ENCODE measurements at regions not wholly inside any gene's neighbourhood (a gene's known extent, or its start where the extent isn't known, plus 50 kb on each side); places are given as distances from the start of the nearest gene placed in this dataset.
"Not testable (repeated sequence)": the region's sequence is repeated elsewhere in the genome, so short reads cannot be mapped to it uniquely, and the experiment has no call there.

DNA sequence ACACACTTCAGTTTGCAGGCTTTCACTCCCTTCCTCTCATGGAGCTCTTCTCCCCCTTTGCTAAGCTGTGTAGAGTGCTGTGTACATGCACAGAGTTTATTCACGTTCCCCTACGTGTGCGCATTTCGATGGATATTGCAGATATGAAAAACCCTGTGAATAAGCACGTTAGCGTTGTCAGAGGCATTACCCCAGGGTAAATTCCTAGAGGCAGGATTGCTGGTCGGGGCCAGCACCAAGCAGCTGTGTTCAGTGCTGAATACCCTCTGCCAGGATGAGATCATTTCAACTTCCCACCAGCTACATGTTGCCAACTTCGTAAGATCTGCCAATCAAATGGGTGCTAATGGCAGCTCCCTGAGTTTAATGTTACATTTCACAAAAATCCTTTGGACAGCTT lies 172.3 kb upstream of the PPP1R26 start:
- H2AFZ ChIP-seq: no peak overlapping the region
- H3K4me3 ChIP-seq: no peak overlapping the region
- no peak for TF ChIP-seq EZH2 (IDR thresholded peaks at IDR 0.05; ENCODE audit: borderline replicate concordance)
- TF ChIP-seq EZH2phosphoT487 (IDR thresholded peaks at IDR 0.05; ENCODE audit: low read depth, severe bottlenecking, unreplicated experiment): no peak
- TF ChIP-seq, protein P1, sequence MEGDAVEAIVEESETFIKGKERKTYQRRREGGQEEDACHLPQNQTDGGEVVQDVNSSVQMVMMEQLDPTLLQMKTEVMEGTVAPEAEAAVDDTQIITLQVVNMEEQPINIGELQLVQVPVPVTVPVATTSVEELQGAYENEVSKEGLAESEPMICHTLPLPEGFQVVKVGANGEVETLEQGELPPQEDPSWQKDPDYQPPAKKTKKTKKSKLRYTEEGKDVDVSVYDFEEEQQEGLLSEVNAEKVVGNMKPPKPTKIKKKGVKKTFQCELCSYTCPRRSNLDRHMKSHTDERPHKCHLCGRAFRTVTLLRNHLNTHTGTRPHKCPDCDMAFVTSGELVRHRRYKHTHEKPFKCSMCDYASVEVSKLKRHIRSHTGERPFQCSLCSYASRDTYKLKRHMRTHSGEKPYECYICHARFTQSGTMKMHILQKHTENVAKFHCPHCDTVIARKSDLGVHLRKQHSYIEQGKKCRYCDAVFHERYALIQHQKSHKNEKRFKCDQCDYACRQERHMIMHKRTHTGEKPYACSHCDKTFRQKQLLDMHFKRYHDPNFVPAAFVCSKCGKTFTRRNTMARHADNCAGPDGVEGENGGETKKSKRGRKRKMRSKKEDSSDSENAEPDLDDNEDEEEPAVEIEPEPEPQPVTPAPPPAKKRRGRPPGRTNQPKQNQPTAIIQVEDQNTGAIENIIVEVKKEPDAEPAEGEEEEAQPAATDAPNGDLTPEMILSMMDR (IDR thresholded peaks at IDR 0.05; ENCODE audit: poor library complexity): no peak
- H3K36me3 ChIP-seq (replicated peaks; ENCODE audit: insufficient read depth, low read depth): no peaks in the 10 kb centered on the region
- WGBS (ENCODE audit: low lambda C conversion rate, missing lambda C conversion rate): 82% methylated on average over 8 of the region's 8 CpGs
- H3K27ac ChIP-seq: no peak overlapping the region
- no peak overlapping the region for H3K4me2 ChIP-seq
- no peak for DNase-seq (ENCODE audit: low spot score)
- H3K27me3 ChIP-seq: peaks cover 15% of the 10 kb centered on the region
- no peaks in the 10 kb centered on the region for H4K20me1 ChIP-seq (ENCODE audit: insufficient read depth, poor library complexity, severe bottlenecking)
- H3K9me3 ChIP-seq (ENCODE audit: low read depth): no peaks in the 10 kb centered on the region
- H3K79me2 ChIP-seq: no peaks in the 10 kb centered on the region
- no peaks in the 10 kb centered on the region for H3K4me1 ChIP-seq (ENCODE audit: insufficient read depth)
- H3K9me2 ChIP-seq (replicated peaks; ENCODE audit: insufficient read depth): no peaks in the 10 kb centered on the region

DNA sequence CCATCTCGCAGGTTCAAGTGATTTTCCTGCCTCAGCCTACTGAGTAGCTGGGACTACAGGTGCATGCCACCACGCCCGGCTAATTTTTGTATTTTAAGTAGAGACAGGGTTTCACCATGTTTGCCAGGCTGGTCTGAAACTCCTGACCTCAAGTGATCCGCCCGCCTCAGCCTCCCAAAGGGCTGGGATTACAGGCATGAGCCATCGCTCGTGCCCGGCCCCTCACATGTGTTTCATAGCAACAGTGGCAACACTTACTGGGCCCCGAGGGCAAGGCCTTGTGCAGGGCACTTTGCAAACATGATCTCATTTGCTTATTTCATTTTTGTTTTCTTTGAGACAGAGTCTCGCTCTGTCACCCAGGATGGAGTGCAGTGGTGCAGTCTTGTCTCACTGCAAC lies 171.7 kb upstream of the PPP1R26 start:
- not testable (repeated sequence) for DNase-seq (ENCODE audit: low spot score); H3K27ac ChIP-seq; H3K79me2 ChIP-seq; H3K36me3 ChIP-seq (replicated peaks; ENCODE audit: insufficient read depth, low read depth); H4K20me1 ChIP-seq (ENCODE audit: insufficient read depth, poor library complexity, severe bottlenecking); H3K27me3 ChIP-seq; H3K9me3 ChIP-seq (ENCODE audit: low read depth); H3K9me2 ChIP-seq (replicated peaks; ENCODE audit: insufficient read depth); H2AFZ ChIP-seq; H3K4me1 ChIP-seq (ENCODE audit: insufficient read depth); H3K4me3 ChIP-seq; H3K4me2 ChIP-seq
- 88% methylated on average over 10 of the region's 10 CpGs for WGBS (ENCODE audit: low lambda C conversion rate, missing lambda C conversion rate)

DNA sequence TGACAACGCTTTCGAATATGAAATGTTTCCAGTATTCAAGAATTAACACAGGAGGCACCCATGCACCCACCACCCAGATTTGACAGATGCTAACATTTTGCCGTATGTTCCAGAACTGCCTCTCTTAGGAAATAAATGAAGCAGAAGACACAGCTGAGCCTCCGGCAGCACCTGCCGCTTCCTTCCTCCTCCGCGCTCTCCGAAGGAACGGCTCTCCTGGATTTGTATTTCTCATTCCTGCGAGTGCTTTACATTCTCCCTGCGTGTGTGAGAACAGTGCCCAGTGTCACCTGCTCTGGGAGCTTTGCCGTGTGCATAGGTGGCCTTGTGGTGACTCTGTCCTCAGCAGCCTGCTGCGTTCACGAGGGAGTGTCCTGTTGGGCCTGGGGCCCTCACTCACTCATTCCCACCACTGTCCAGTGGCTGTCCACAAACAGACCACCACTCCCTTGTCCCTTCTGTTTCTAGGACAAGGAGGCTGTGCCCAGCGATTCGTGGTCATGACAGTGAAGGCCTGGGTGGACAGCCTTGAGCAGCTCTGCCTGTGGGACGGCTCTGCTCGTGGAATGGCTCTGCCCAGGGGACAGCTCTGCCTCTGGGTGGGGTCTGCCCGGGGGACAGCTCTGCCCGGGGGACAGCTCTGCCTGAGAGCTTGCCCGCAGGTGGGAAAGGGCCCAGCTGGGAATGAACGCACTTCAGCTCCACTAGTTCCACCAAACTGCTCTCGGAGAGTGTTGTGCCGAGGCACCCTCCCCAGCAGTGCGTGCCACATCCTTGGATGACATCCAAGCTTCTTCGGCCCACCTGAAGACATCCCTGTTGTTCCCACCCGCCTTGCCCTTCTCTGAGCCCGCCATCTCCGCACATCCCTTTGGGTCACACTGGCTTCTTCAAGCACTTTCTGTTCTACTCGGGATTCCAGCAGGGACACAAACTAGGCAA lies 170.5 kb upstream of the PPP1R26 start:
- H3K9me3 ChIP-seq (ENCODE audit: low read depth): no peaks in the 10 kb centered on the region
- TF ChIP-seq EZH2 (IDR thresholded peaks at IDR 0.05; ENCODE audit: borderline replicate concordance) (no peak), EZH2phosphoT487 (IDR thresholded peaks at IDR 0.05; ENCODE audit: low read depth, severe bottlenecking, unreplicated experiment) (no peak)
- TF ChIP-seq, protein P1 (IDR thresholded peaks at IDR 0.05; ENCODE audit: poor library complexity): no peak
- H3K36me3 ChIP-seq (replicated peaks; ENCODE audit: insufficient read depth, low read depth): no peaks in the 10 kb centered on the region
- no peaks in the 10 kb centered on the region for H3K79me2 ChIP-seq
- H3K4me2 ChIP-seq: no peak overlapping the region
- H3K4me1 ChIP-seq (ENCODE audit: insufficient read depth): no peaks in the 10 kb centered on the region
- no peak overlapping the region for H3K4me3 ChIP-seq
- 89% methylated on average over 30 of the region's 30 CpGs for WGBS (ENCODE audit: low lambda C conversion rate, missing lambda C conversion rate)
- no peaks in the 10 kb centered on the region for H4K20me1 ChIP-seq (ENCODE audit: insufficient read depth, poor library complexity, severe bottlenecking)
- H2AFZ ChIP-seq: no peak overlapping the region
- no peak overlapping the region for H3K27ac ChIP-seq
- no peaks in the 10 kb centered on the region for H3K9me2 ChIP-seq (replicated peaks; ENCODE audit: insufficient read depth)
- H3K27me3 ChIP-seq: peaks cover 4% of the 10 kb centered on the region
- no peak for DNase-seq (ENCODE audit: low spot score)

DNA sequence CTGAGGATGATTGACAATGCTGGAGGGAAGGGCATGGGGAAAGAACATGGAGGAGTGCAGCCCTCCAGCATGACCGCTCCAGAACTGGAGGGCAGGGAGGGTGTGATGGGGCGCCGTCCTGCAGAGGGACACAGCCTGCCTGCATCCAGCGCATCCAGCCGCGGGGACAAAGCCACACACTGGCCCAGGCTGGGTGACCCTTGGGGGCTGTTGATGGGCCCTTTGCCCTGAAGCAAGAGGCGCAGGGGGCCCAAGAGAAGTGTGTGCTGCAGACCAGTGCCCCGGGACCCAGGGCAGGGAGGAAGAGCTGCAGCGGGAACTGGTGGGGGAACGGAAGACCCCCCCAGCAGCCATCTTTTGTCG lies 169.8 kb upstream of the PPP1R26 start:
- 92% methylated on average over 11 of the region's 11 CpGs for WGBS (ENCODE audit: low lambda C conversion rate, missing lambda C conversion rate)
- Histone ChIP-seq H3K27me3 (peaks cover 4% of the 10 kb centered on the region), H2AFZ (no peak overlapping the region), H3K4me3 (no peak overlapping the region), H3K9me2 (replicated peaks; ENCODE audit: insufficient read depth) (no peaks in the 10 kb centered on the region), H3K9me3 (ENCODE audit: low read depth) (no peaks in the 10 kb centered on the region), H3K79me2 (no peaks in the 10 kb centered on the region), H3K36me3 (replicated peaks; ENCODE audit: insufficient read depth, low read depth) (no peaks in the 10 kb centered on the region), H4K20me1 (ENCODE audit: insufficient read depth, poor library complexity, severe bottlenecking) (no peaks in the 10 kb centered on the region), H3K4me2 (no peak overlapping the region), H3K27ac (no peak overlapping the region), H3K4me1 (ENCODE audit: insufficient read depth) (no peaks in the 10 kb centered on the region)
- TF ChIP-seq, protein P1 (IDR thresholded peaks at IDR 0.05; ENCODE audit: poor library complexity): no peak
- TF ChIP-seq EZH2 (IDR thresholded peaks at IDR 0.05; ENCODE audit: borderline replicate concordance) (no peak), EZH2phosphoT487 (IDR thresholded peaks at IDR 0.05; ENCODE audit: low read depth, severe bottlenecking, unreplicated experiment) (no peak)
- no peak for DNase-seq (ENCODE audit: low spot score)
